WTC11 (cell line): ENCODE measurements at regions not wholly inside any gene's neighbourhood (a gene's known extent, or its start where the extent isn't known, plus 50 kb on each side); places are given as distances from the start of the nearest gene placed in this dataset.

Source experiments
- CBFB ChIP-seq: sonication (generic); formaldehyde crosslinking; IDR thresholded peaks from 2 replicates; pipeline ENCODE4 v1.8.1; 2022; ENCODE audit warnings: mild to moderate bottlenecking, low read depth, missing genetic modification reagents
- E2F5 ChIP-seq: sonication (generic); formaldehyde crosslinking; IDR thresholded peaks from 2 replicates; pipeline ENCODE4 v1.8.1; 2022; ENCODE audit warnings: mild to moderate bottlenecking, moderate library complexity, missing genetic modification reagents
- ETV6 ChIP-seq: sonication (generic); formaldehyde crosslinking; IDR thresholded peaks from 2 replicates; pipeline ENCODE4 v1.8.1; 2022; ENCODE audit warnings: mild to moderate bottlenecking, missing genetic modification reagents
- FOXK1 ChIP-seq: sonication (generic); formaldehyde crosslinking; IDR thresholded peaks from 2 replicates; pipeline ENCODE4 v1.8.0; 2022; ENCODE audit warnings: mild to moderate bottlenecking, moderate library complexity, missing genetic modification reagents
- GABPB1 ChIP-seq: sonication (generic); formaldehyde crosslinking; IDR thresholded peaks from 2 replicates; pipeline ENCODE4 v1.8.1; 2023; ENCODE audit warnings: mild to moderate bottlenecking, missing genetic modification reagents
- KAT7 ChIP-seq: sonication (generic); formaldehyde crosslinking; IDR thresholded peaks from 2 replicates; pipeline ENCODE4 v1.8.1; 2023; ENCODE audit warnings: missing genetic modification reagents, mild to moderate bottlenecking, borderline replicate concordance
- PRRX2 ChIP-seq: fragments of 250-450 bp; sonication (Bioruptor Pico); IDR thresholded peaks from 2 replicates; pipeline ENCODE4 v1.8.0; 2021; ENCODE audit warnings: mild to moderate bottlenecking
- RORB ChIP-seq: fragments of 250-450 bp; sonication (Bioruptor Pico); IDR thresholded peaks from 2 replicates; pipeline ENCODE4 v1.9.0; 2021; ENCODE audit warnings: mild to moderate bottlenecking
- ZNF138 ChIP-seq: sonication (generic); formaldehyde crosslinking; conservative IDR thresholded peaks from 2 replicates; pipeline ENCODE4 v1.8.1; 2022; ENCODE audit warnings: mild to moderate bottlenecking, moderate library complexity, missing genetic modification reagents
- ZNF416 ChIP-seq: fragments of 250-450 bp; sonication (Bioruptor Pico); IDR thresholded peaks from 2 replicates; pipeline ENCODE4 v1.9.0; 2021; ENCODE audit warnings: mild to moderate bottlenecking, inconsistent platforms
- ZNF532 ChIP-seq: fragments of 250-450 bp; sonication (Bioruptor Pico); IDR thresholded peaks from 2 replicates; pipeline ENCODE4 v1.9.0; 2021; ENCODE audit warnings: mild to moderate bottlenecking, borderline replicate concordance
- TF ChIP-seq, protein P1 (sequence below): sonication (generic); formaldehyde crosslinking; IDR thresholded peaks from 2 replicates; pipeline ENCODE4 v1.8.1; 2023; ENCODE audit warnings: mild to moderate bottlenecking, missing genetic modification reagents, borderline replicate concordance
- TF ChIP-seq, protein P2 (sequence below): sonication (generic); formaldehyde crosslinking; IDR thresholded peaks from 2 replicates; pipeline ENCODE4 v1.8.1; 2023; ENCODE audit warnings: mild to moderate bottlenecking, missing genetic modification reagents
- TF ChIP-seq, protein P3 (sequence below): fragments of 250-450 bp; sonication (Bioruptor Pico); IDR thresholded peaks from 2 replicates; pipeline ENCODE4 v1.9.0; 2021; ENCODE audit warnings: mild to moderate bottlenecking
- TF ChIP-seq, protein P4 (sequence below): sonication (generic); formaldehyde crosslinking; IDR thresholded peaks from 2 replicates; pipeline ENCODE4 v1.8.1; 2023; ENCODE audit warnings: mild to moderate bottlenecking, moderate library complexity, missing genetic modification reagents
- TF ChIP-seq, protein P5 (sequence below): sonication (generic); formaldehyde crosslinking; IDR thresholded peaks from 2 replicates; pipeline ENCODE4 v1.8.0; 2022; ENCODE audit warnings: mild to moderate bottlenecking, missing genetic modification reagents

- TF ChIP-seq, protein P1, sequence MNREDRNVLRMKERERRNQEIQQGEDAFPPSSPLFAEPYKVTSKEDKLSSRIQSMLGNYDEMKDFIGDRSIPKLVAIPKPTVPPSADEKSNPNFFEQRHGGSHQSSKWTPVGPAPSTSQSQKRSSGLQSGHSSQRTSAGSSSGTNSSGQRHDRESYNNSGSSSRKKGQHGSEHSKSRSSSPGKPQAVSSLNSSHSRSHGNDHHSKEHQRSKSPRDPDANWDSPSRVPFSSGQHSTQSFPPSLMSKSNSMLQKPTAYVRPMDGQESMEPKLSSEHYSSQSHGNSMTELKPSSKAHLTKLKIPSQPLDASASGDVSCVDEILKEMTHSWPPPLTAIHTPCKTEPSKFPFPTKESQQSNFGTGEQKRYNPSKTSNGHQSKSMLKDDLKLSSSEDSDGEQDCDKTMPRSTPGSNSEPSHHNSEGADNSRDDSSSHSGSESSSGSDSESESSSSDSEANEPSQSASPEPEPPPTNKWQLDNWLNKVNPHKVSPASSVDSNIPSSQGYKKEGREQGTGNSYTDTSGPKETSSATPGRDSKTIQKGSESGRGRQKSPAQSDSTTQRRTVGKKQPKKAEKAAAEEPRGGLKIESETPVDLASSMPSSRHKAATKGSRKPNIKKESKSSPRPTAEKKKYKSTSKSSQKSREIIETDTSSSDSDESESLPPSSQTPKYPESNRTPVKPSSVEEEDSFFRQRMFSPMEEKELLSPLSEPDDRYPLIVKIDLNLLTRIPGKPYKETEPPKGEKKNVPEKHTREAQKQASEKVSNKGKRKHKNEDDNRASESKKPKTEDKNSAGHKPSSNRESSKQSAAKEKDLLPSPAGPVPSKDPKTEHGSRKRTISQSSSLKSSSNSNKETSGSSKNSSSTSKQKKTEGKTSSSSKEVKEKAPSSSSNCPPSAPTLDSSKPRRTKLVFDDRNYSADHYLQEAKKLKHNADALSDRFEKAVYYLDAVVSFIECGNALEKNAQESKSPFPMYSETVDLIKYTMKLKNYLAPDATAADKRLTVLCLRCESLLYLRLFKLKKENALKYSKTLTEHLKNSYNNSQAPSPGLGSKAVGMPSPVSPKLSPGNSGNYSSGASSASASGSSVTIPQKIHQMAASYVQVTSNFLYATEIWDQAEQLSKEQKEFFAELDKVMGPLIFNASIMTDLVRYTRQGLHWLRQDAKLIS, result no peak
- no peak for TF ChIP-seq KAT7 (CRISPR knock-in tag)
- TF ChIP-seq, protein P2, sequence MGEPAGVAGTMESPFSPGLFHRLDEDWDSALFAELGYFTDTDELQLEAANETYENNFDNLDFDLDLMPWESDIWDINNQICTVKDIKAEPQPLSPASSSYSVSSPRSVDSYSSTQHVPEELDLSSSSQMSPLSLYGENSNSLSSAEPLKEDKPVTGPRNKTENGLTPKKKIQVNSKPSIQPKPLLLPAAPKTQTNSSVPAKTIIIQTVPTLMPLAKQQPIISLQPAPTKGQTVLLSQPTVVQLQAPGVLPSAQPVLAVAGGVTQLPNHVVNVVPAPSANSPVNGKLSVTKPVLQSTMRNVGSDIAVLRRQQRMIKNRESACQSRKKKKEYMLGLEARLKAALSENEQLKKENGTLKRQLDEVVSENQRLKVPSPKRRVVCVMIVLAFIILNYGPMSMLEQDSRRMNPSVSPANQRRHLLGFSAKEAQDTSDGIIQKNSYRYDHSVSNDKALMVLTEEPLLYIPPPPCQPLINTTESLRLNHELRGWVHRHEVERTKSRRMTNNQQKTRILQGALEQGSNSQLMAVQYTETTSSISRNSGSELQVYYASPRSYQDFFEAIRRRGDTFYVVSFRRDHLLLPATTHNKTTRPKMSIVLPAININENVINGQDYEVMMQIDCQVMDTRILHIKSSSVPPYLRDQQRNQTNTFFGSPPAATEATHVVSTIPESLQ, result no peak
- no peak for TF ChIP-seq E2F5
- TF ChIP-seq, protein P3, sequence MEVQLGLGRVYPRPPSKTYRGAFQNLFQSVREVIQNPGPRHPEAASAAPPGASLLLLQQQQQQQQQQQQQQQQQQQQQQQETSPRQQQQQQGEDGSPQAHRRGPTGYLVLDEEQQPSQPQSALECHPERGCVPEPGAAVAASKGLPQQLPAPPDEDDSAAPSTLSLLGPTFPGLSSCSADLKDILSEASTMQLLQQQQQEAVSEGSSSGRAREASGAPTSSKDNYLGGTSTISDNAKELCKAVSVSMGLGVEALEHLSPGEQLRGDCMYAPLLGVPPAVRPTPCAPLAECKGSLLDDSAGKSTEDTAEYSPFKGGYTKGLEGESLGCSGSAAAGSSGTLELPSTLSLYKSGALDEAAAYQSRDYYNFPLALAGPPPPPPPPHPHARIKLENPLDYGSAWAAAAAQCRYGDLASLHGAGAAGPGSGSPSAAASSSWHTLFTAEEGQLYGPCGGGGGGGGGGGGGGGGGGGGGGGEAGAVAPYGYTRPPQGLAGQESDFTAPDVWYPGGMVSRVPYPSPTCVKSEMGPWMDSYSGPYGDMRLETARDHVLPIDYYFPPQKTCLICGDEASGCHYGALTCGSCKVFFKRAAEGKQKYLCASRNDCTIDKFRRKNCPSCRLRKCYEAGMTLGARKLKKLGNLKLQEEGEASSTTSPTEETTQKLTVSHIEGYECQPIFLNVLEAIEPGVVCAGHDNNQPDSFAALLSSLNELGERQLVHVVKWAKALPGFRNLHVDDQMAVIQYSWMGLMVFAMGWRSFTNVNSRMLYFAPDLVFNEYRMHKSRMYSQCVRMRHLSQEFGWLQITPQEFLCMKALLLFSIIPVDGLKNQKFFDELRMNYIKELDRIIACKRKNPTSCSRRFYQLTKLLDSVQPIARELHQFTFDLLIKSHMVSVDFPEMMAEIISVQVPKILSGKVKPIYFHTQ, result no peak
- no peak for TF ChIP-seq ZNF416
- no peak for TF ChIP-seq ETV6 (CRISPR knock-in tag)
- TF ChIP-seq ZNF532 (CRISPR knock-in tag), result no peak
- TF ChIP-seq, protein P4, sequence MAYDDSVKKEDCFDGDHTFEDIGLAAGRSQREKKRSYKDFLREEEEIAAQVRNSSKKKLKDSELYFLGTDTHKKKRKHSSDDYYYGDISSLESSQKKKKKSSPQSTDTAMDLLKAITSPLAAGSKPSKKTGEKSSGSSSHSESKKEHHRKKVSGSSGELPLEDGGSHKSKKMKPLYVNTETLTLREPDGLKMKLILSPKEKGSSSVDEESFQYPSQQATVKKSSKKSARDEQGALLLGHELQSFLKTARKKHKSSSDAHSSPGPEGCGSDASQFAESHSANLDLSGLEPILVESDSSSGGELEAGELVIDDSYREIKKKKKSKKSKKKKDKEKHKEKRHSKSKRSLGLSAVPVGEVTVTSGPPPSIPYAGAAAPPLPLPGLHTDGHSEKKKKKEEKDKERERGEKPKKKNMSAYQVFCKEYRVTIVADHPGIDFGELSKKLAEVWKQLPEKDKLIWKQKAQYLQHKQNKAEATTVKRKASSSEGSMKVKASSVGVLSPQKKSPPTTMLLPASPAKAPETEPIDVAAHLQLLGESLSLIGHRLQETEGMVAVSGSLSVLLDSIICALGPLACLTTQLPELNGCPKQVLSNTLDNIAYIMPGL (CRISPR knock-in tag), result no peak
- TF ChIP-seq GABPB1, result no peak
- TF ChIP-seq CBFB (CRISPR knock-in tag), result no peak
- TF ChIP-seq ZNF138, result no peak
- no peak for TF ChIP-seq PRRX2 (CRISPR knock-in tag)
- no peak for TF ChIP-seq RORB
- TF ChIP-seq FOXK1, result no peak
- TF ChIP-seq, protein P5, sequence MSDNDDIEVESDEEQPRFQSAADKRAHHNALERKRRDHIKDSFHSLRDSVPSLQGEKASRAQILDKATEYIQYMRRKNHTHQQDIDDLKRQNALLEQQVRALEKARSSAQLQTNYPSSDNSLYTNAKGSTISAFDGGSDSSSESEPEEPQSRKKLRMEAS, result no peak
- TF ChIP-seq, all 79 proteins: peak for 0
Measured at GRCh38 chr10:8172604-8173003, 118.1 kb downstream of the GATA3 start (continued).
